RWPE2 (cell line): ENCODE measurements at regions not wholly inside any gene's neighbourhood (a gene's known extent, or its start where the extent isn't known, plus 50 kb on each side); places are given as distances from the start of the nearest gene placed in this dataset.

Experiments
- ATAC-seq: fragments of 200-7000 bp; cut with Tn5 transposase; 3 replicates; pipeline ENCODE4 v1.9.1; 2021; ENCODE audit warnings: low read depth
- DNase-seq: peaks from one replicate; pipeline ENCODE4 v3.0.0-alpha.2; 2020; ENCODE audit warnings: low spot score
- H3K27ac ChIP-seq: fragments of 450-650 bp; 2 replicates; pipeline ENCODE4 v1.5.1; 2017; ENCODE audit warnings: mild to moderate bottlenecking; ENCODE audit not compliant: poor library complexity, severe bottlenecking
- H3K27me3 ChIP-seq: fragments of 250-450 bp; sonication (Bioruptor Pico); 2 replicates; pipeline ENCODE4 v1.5.1; 2021; ENCODE audit warnings: mild to moderate bottlenecking, moderate library complexity; ENCODE audit not compliant: insufficient read depth, poor library complexity, severe bottlenecking
- H3K36me3 ChIP-seq: fragments of 250-450 bp; sonication (Bioruptor Pico); 2 replicates; pipeline ENCODE4 v1.5.1; 2020; ENCODE audit warnings: low read depth, mild to moderate bottlenecking, moderate library complexity
- H3K4me1 ChIP-seq: fragments of 250-450 bp; sonication (Bioruptor Pico); 2 replicates; pipeline ENCODE4 v1.5.1; 2021; ENCODE audit warnings: mild to moderate bottlenecking, moderate library complexity; ENCODE audit not compliant: insufficient read depth, poor library complexity, severe bottlenecking
- H3K4me3 ChIP-seq: fragments of 250-450 bp; sonication (Bioruptor Pico); 2 replicates; pipeline ENCODE4 v1.5.1; 2021; ENCODE audit warnings: mild to moderate bottlenecking, moderate library complexity; ENCODE audit not compliant: severe bottlenecking
- H3K9me3 ChIP-seq: fragments of 250-450 bp; sonication (Bioruptor Pico); 2 replicates; pipeline ENCODE4 v1.5.1; 2021; ENCODE audit warnings: mild to moderate bottlenecking, moderate library complexity; ENCODE audit not compliant: severe bottlenecking
- CTCF ChIP-seq: fragments of 450-650 bp; IDR thresholded peaks from one replicate; pipeline ENCODE4 v1.5.1; 2017; ENCODE audit warnings: mild to moderate bottlenecking, moderate library complexity; ENCODE audit not compliant: poor library complexity, severe bottlenecking

- DNase-seq = no peak
- Histone ChIP-seq H3K27me3 (no peaks in the 10 kb centered on the region), H3K27ac (no peak overlapping the region), H3K4me1 (no peaks in the 10 kb centered on the region), H3K9me3 (no peaks in the 10 kb centered on the region), H3K36me3 (no peaks in the 10 kb centered on the region), H3K4me3 (no peak overlapping the region)
- ATAC-seq = no peak
- TF ChIP-seq CTCF = no peak
Measured at GRCh38 chrX:141975839-141976238, 72.1 kb downstream of the MAGEC1 start.

GRCh38 chrX:141969706-141970105, 66.0 kb downstream of the MAGEC1 start:
- H3K27me3 ChIP-seq = no peaks in the 10 kb centered on the region
- no peak overlapping the region for H3K4me3 ChIP-seq
- ATAC-seq (no peak), DNase-seq (no peak)
- TF ChIP-seq CTCF = no peak
- no peaks in the 10 kb centered on the region for H3K9me3 ChIP-seq
- no peaks in the 10 kb centered on the region for H3K4me1 ChIP-seq
- H3K27ac ChIP-seq = no peak overlapping the region
- H3K36me3 ChIP-seq = no peaks in the 10 kb centered on the region

- H3K4me1 ChIP-seq = no peaks in the 10 kb centered on the region
- no peak for TF ChIP-seq CTCF
- no peak overlapping the region for H3K4me3 ChIP-seq
- no peaks in the 10 kb centered on the region for H3K27me3 ChIP-seq
- ATAC-seq (no peak), DNase-seq (no peak)
- no peaks in the 10 kb centered on the region for H3K36me3 ChIP-seq
- H3K9me3 ChIP-seq = no peaks in the 10 kb centered on the region
- no peak overlapping the region for H3K27ac ChIP-seq
Measured at GRCh38 chrX:141960578-141960977, 56.9 kb downstream of the MAGEC1 start.
